ENCODE measurements at regions not wholly inside any gene's neighbourhood (a gene's known extent, or its start where the extent isn't known, plus 50 kb on each side); places are given as distances from the start of the nearest gene placed in this dataset.

DNA sequence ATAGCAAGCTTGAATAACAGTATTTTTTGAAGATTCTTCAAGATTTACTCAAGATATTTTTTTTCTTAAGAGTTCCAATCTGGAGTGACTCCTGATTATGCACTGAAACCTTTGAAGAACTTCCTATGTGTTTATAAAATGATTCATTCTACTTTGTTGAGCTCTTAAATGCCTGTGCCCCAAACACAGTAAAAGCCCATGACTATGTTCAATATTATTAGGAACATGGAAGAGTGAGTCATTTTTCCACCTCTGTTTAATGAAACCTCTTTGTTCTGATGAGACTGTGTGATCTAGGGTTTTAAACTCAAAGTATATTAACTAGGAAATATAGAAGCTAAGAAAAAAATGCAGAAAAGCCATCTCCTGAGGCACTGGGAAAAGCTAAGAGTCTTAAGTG lies 415.0 kb upstream of the FBXO33 start:
- no peak for DNase-seq (ENCODE audit: low read depth in 1 of 2, low spot score in 1 of 2)

- DNase-seq (ENCODE audit: low read depth in 1 of 2, low spot score in 1 of 2) = no peak
These were observed 411.6 kb upstream of the FBXO33 start for GRCh38 chr14:39843881-39844280.

- no peak for DNase-seq (ENCODE audit: low read depth in 1 of 2, low spot score in 1 of 2)
These were observed 408.9 kb upstream of the FBXO33 start for GRCh38 chr14:39841088-39841487.

DNA sequence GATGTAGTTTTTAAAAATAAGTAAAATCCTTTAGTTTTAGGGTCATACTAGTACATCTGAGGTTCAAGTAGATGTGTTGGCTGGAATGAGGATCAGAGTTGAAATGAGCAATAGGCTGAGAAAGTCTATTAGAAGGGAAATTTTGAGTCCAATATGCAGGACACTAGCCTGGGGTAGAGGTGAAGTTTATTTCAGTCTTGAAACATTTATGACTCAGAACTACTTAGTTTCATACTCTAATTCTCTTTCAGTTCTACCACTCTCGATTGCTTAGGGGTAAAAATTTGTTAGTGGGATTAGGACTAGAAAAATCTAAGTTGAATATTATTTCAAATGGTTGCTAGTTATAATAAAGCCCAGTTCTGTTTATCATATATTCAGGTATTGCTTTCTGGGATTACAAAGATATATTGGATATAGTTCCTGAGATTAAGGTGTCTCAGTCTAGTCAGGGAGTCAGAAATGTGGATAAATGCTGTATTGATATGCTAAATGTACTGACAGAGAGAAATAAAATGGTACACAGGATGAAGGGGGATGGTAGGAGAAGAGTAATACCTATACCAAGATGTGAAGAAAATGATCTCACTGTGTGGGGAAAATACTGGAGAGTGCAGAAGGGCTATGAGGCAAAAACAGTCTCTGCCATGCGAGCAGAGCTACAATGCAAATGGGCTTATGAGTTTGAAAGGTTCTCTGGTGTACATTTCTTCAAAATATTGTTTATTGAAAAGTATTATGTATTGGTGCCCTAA lies 395.8 kb upstream of the FBXO33 start:
- DNase-seq (ENCODE audit: low read depth in 1 of 2, low spot score in 1 of 2) = no peak

DNA sequence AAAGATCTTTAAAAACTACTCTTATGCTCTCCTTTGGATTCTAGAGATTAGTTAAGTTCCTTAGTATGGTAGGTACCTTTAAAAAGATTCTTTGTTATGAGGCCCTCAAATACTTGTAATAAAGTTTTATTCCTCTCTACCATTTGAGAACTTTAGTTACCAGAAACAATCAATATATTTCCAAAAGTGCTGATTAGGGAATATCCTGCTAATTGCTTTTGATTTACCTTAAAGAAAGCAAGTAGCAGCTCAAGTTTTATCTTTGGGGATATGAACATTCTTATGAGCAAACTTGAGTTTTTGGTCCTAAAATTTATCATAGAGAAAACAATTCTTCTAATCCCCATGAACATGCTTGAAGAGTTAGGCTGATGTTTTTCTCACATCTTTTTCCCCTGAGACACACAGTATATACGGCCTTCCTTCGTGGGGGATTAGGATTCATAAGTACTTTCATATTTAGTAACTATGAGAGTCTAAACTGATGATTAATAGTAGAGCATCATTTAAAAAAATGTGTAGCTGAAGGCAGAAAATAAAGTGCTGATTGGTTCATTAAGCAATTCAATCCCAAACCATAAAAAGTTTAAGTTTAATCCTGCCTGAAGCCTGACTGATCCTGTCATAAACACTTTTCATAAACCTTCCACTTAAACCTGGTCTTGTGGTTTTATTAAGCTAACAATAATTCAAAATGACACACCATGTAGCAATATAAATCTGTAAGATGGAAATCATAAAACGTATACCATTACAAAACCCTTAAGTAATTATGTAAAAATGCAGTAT lies 380.5 kb upstream of the FBXO33 start:
- no peak for DNase-seq (ENCODE audit: low read depth in 1 of 2, low spot score in 1 of 2)

DNA sequence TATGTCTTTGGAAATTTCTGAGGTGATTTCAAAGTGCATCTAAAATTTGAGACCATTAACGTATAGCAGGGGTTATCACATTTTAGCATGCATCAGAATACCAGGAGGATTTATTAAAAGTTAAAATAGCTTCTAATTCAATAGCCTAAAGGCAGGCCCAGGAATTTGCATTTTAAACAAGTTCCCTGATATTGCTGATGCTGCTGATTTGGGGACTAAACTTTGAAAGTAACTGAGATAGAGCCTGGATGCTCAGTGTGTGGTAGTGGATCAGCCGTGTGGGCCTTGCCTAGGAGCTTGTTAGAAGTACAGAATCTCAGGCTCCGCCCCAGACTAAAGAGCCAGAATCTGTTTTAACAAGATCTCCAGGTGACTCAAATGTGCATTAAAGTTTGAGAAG lies 375.0 kb upstream of the FBXO33 start:
- no peak for DNase-seq (ENCODE audit: low read depth in 1 of 2, low spot score in 1 of 2)

DNA sequence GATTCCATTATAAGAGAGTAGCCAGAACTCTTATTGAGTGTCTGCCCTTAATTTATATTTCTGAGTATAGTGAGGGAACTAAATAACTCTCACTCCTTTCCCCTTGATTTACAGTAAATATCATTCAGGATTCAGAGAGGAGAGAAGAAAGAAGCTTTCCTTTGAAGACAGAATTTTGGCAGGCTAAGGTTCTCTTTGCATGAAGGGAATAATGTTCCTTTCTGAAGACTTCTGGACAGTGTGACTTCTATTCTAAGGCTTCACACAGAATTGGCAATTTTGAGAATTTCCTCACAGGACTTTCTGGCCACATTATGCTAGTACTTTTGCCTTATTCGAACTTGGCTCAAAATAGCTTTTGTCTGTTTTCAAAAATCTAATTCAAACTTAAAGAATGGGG lies 352.2 kb upstream of the FBXO33 start:
- no peak for DNase-seq (ENCODE audit: low read depth in 1 of 2, low spot score in 1 of 2)

DNA sequence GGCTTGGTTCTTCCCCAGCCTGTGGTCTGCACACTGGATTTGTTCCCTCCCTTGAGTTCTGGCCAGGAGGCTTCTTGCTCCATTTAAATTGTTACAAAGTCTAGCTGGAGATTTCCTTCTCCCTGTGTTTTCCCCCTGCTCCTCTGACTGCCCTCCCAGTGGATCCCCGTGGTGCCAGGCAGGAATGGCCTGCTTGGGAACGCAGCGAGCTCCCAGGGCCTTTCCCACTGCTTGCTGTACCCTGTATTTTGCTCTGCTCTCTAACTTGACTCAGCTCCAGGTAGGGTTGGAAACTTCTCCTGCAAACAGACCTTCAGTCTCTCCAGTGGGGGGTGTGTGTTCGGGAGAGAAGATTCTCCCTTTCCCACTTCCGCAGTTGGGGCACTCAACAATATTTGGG lies 349.2 kb upstream of the FBXO33 start:
- no peak for DNase-seq (ENCODE audit: low read depth in 1 of 2, low spot score in 1 of 2)

DNA sequence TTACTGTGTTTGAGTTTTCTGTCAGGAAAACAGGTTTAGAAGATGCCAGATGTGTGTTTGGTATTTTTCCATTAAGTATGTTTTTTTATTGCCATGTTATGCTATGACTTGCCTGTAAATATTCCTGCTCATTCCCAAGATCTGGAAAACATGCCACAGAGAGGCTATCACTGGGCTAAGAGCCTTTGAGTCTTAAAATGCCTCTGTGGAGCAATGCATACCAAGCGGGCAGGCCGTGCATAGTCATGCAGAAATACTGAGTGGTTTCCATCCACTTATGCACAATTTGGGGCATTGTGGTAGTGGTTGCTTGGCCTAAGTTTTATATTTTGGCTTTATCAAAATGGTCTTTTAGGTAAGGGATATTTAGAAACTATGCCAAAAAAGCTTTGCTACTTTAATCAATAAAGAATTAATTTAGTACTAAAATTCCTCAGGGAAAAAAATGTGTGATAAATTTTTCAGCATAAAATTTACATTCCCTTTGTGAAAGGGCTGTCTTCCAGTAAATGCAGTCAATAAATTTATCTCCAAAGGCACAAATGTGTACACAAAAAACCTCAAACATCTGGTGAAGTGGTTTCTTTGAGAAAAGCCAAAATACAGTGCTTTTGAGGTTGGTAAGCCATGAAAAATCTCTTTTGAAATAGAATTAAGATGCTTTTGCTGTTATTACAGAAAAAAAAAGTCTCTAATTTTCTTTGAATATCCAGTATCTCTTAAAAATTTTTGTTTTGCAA lies 341.3 kb upstream of the FBXO33 start:
- no peak for DNase-seq (ENCODE audit: low read depth in 1 of 2, low spot score in 1 of 2)

GRCh38 chr14:39772627-39773026 lies 340.4 kb upstream of the FBXO33 start:
- no peak for DNase-seq (ENCODE audit: low read depth in 1 of 2, low spot score in 1 of 2)

GRCh38 chr14:39768589-39768988 lies 336.4 kb upstream of the FBXO33 start:
- DNase-seq (ENCODE audit: low read depth in 1 of 2, low spot score in 1 of 2) = no peak

GRCh38 chr14:39766397-39767000 lies 334.3 kb upstream of the FBXO33 start:
- no peak for DNase-seq (ENCODE audit: low read depth in 1 of 2, low spot score in 1 of 2)

GRCh38 chr14:39765676-39766075 lies 333.4 kb upstream of the FBXO33 start:
- DNase-seq (ENCODE audit: low read depth in 1 of 2, low spot score in 1 of 2) = no peak

DNA sequence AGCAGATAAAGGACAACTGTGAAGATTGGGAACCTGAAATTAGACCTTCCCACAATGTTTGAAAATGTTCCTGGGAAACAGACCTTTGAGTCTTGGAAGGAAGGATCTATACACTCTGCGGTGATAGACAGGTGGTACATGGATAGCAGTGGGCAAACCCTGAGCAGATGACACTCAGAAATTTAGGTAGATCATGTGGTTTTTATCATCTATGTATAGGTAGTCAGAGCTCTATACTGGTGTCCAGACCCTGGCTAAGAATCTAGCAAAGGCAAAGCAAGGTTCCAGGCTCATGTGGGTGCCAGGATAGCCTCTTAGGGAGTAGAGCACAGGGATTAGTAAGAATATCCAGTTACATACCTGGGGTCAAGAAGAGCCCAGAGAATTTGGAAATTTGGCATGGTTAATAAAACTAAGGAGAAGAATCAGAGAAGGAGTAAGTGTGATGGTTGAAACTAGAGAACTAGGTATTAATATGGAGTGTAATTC lies 331.2 kb upstream of the FBXO33 start:
- no peak for DNase-seq (ENCODE audit: low read depth in 1 of 2, low spot score in 1 of 2)

DNA sequence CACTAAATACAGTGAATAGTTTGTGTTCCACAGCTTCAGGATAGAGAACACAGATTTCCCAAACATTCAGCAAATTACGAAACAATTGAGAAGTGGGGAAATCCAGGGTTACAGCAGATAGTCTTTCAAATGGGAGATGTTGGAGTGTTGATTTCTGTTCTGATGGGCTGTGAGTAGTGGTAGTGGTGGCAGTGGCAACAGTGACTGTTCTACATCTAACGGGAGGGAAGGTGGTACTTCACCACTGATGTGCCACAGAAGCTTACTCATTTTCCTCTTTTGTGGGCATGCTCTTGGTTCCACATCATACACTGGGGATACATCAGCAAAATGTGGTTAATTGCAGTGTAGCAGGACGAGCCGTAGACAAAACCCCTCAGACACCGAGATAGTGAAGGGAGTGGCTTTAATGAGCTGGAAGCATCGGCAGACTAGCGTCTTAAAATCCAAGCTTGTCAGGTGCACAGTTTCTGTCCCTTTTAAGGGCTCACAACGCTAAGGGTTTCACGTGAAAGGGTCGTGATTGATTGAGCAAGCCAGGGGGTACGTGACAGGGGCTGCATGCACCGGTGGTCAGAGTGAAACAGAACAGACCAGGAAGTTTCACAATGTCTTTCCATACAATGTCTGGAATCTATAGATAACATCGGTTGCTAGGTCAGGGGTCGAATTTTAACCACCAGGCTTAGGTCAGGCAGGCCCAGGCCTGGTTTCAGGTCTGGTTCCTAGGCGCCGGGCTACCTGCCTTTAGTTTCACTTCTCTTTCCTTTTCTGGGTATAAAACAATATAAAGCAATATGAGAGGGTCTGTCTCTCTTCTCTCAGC lies 330.6 kb upstream of the FBXO33 start:
- no peak for DNase-seq (ENCODE audit: low read depth in 1 of 2, low spot score in 1 of 2)

DNA sequence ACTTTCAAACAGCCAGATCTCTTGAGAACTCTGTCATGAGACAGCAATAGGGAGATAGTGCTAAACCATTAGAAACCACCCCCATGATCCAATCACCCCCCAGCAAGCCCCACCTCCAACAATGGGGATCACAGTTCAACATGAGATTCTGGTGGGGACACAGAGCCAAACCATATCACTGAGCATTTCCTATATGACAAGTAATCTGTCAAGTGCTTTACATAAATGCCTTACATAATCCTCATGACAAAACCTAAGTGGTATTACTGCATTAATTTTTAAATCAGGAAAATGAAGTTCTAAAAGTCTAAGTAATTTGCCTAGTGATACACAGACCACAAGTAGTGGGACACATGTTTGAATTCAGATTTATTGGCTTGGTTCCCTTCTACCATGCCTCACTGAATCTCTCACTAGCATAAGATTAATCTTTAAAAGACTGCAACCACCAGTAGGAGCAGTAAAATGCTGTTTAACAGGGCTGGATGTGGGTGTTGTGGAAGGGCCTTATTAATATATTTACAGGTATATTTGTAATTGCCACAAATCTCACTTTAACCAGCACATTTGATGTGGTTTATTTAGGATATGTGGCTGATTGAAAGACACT lies 323.1 kb upstream of the FBXO33 start:
- DNase-seq (ENCODE audit: low read depth in 1 of 2, low spot score in 1 of 2) = no peak

DNA sequence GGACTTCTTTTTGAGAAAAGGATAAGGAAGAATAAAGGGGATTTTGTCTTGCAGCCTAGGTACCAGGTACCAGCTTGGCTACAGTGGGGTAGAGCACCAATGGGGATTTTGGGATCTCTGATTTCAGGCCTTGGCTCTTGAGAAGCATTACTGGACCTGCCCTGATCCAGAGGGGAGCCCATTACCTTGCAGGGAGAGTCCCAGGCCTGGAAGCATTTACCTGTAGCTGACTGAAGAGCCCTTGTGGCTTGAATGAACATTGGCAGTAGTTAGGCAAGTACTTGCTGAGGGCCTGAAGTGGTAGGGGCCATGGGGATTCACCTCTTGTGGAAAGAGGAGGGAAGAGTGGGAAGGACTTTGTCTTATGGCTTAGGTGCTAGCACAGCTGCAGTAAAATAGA lies 308.2 kb upstream of the FBXO33 start:
- DNase-seq (ENCODE audit: low read depth in 1 of 2, low spot score in 1 of 2) = no peak

DNA sequence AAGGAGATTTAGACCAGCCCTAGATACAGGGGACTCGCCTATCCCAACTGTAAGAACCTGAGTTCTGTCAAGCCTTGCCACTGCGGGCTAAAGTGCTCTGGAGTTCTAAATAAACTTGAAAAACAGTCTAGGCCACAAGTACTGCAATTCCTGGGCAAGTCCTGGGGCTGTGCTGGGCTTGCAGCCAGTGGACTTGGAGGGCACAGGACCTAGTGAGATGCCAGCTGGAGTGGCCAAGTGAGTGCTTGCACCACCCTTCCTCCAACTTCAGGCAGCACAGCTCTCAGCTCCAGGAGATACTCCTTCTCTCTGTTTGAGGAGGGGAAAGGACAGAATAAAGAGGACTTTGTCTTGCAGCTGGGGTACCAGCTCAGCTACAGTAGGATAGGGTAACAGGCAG lies 307.6 kb upstream of the FBXO33 start:
- DNase-seq (ENCODE audit: low read depth in 1 of 2, low spot score in 1 of 2) = no peak

DNA sequence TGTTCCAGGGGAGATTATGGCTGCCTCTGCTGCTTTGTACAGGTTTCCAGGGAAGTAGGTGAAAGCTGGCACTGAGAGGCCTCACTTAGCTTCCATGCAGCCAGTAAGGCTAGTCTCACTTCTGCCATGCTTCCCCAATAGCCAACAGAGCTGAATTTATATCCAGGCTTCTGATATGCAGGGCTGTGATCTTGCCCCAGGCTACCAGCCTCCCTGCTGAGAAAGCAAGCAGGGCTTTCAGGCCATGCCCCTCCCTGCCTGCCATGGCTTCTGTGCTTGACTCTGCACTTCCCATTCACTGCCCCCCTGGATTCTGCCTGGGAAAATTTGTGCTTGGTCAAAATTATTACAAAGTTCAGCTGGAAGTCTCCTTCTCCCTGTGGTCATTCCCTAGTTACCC lies 302.1 kb upstream of the FBXO33 start:
- no peak for DNase-seq (ENCODE audit: low read depth in 1 of 2, low spot score in 1 of 2)

DNA sequence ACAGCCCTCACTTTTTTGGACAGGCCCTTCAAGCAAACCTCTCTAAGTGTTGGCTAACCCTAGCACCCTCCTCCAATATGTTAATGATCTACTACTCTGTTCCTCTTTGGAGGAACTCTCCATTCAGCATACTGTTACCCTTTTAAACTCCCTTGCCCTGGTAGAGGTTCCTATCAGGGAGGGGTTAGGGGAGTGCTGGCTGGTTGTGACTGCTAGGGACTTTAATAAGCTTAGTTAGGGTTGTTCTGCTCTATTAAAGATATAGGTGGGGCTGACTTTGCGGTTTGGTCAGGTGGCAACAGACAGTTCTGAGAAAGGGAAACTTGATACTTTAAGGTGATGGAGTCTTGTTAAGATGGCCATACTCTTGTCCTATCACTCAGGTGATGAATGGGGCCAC lies 301.5 kb upstream of the FBXO33 start:
- no peak for DNase-seq (ENCODE audit: low read depth in 1 of 2, low spot score in 1 of 2)

Measured in activated CD4-positive, alpha-beta T cell treated with anti-CD3 and anti-CD28 coated beads, Interleukin-2, amount 50 U/mL, for 24 hours (primary cell).